ENCODE measurements at regions not wholly inside any gene's neighbourhood (a gene's known extent, or its start where the extent isn't known, plus 50 kb on each side); places are given as distances from the start of the nearest gene placed in this dataset.
A peak's percentile ranks its signal among the peaks of the same experiment; 100 is the strongest.
"Not testable (repeated sequence)": the region's sequence is repeated elsewhere in the genome, so short reads cannot be mapped to it uniquely, and the experiment has no call there.

GRCh38 chr1:213464786-213465460 is 413.9 kb downstream of the RPS6KC1 start:
- no peak for DNase-seq (ENCODE audit: low spot score)

- DNase-seq (ENCODE audit: low spot score), result no peak
Measured at GRCh38 chr1:213466541-213466940, 415.5 kb downstream of the RPS6KC1 start.

- peak; percentile 9 for DNase-seq (ENCODE audit: low spot score)
Measured at GRCh38 chr1:213474054-213474453, 423.0 kb downstream of the RPS6KC1 start.

GRCh38 chr1:213481395-213481794 is 430.4 kb downstream of the RPS6KC1 start:
- DNase-seq (ENCODE audit: low spot score), result no peak

- DNase-seq (ENCODE audit: low spot score), result no peak
Measured at GRCh38 chr1:213484333-213484732, 433.3 kb downstream of the RPS6KC1 start.

- no peak for DNase-seq (ENCODE audit: low spot score)
Measured at GRCh38 chr1:213484758-213485157, 433.7 kb downstream of the RPS6KC1 start.

- no peak for DNase-seq (ENCODE audit: low spot score)
Measured at GRCh38 chr1:213486488-213486887, 435.4 kb downstream of the RPS6KC1 start.

GRCh38 chr1:213491468-213491867 is 440.4 kb downstream of the RPS6KC1 start:
- no peak for DNase-seq (ENCODE audit: low spot score)

- no peak for DNase-seq (ENCODE audit: low spot score)
Measured at GRCh38 chr1:213492161-213493041, 441.4 kb downstream of the RPS6KC1 start.

- no peak for DNase-seq (ENCODE audit: low spot score)
Measured at GRCh38 chr1:213499444-213499843, 448.4 kb downstream of the RPS6KC1 start.

GRCh38 chr1:213507472-213508223 is 456.6 kb downstream of the RPS6KC1 start:
- no peak for DNase-seq (ENCODE audit: low spot score)

GRCh38 chr1:213511173-213511572 is 460.1 kb downstream of the RPS6KC1 start:
- DNase-seq (ENCODE audit: low spot score), result no peak

- DNase-seq (ENCODE audit: low spot score), result no peak
Measured at GRCh38 chr1:213512316-213512715, 461.3 kb downstream of the RPS6KC1 start.

GRCh38 chr1:213513006-213513405 is 462.0 kb downstream of the RPS6KC1 start:
- no peak for DNase-seq (ENCODE audit: low spot score)

GRCh38 chr1:213514408-213515179 is 463.6 kb downstream of the RPS6KC1 start:
- not testable (repeated sequence) for DNase-seq (ENCODE audit: low spot score)

GRCh38 chr1:213519098-213519497 is 468.1 kb downstream of the RPS6KC1 start:
- no peak for DNase-seq (ENCODE audit: low spot score)

- DNase-seq (ENCODE audit: low spot score), result no peak
Measured at GRCh38 chr1:213521206-213521605, 466.6 kb upstream of the PROX1 start.

GRCh38 chr1:213523781-213524398 is 463.9 kb upstream of the PROX1 start:
- no peak for DNase-seq (ENCODE audit: low spot score)

GRCh38 chr1:213526306-213526705 is 461.5 kb upstream of the PROX1 start:
- no peak for DNase-seq (ENCODE audit: low spot score)

- DNase-seq (ENCODE audit: low spot score), result no peak
Measured at GRCh38 chr1:213530611-213531320, 457.0 kb upstream of the PROX1 start.

Data from H4 (cell line).